Naive thymus-derived CD4-positive, alpha-beta T cell (primary cell): ENCODE measurements at regions not wholly inside any gene's neighbourhood (a gene's known extent, or its start where the extent isn't known, plus 50 kb on each side); places are given as distances from the start of the nearest gene placed in this dataset.

ENCODE experiments used
- ATAC-seq: fragments of 150-1000 bp; cut with Tn5 transposase; 2 replicates; pipeline ENCODE4 v1.10.0; 2021; ENCODE audit warnings: mild to moderate bottlenecking, moderate library complexity
- CTCF ChIA-PET: fragments of 350-600 bp; sonication (Branson Sonifier 250); formaldehyde crosslinking; loops from one replicate; lab custom pipeline; 2021; ENCODE audit warnings: antibody characterized with exemption; lab: Charles Lee
- POLR2A ChIA-PET: fragments of 350-600 bp; sonication (Branson Sonifier 250); formaldehyde crosslinking; loops from one replicate; lab custom pipeline; 2021; ENCODE audit warnings: antibody characterized with exemption, inconsistent platforms; lab: Charles Lee
- DNase-seq, 9 donors: peaks; one replicate each; pipeline versions ENCODE4 v3.0.0 to v3.0.0-alpha.2; 2020 to 2022; ENCODE audit warnings: mixed read lengths in 1 of 9
- H3K27ac ChIP-seq: one replicate; pipeline ENCODE4 v1.7.0; 2013; ENCODE audit warnings: mild to moderate bottlenecking, low read depth, low read length, moderate library complexity
- H3K27me3 ChIP-seq, 2 donors: one replicate each; pipeline ENCODE4 v1.7.0; 2013; ENCODE audit warnings: low read length in 2 of 2, mild to moderate bottlenecking in 2 of 2, moderate library complexity in 2 of 2; ENCODE audit not compliant: control insufficient read depth in 2 of 2, insufficient read depth in 2 of 2
- H3K36me3 ChIP-seq, 3 experiments: 1 replicate in 2 of 3; 2 replicates in 1 of 3; pipeline ENCODE4 v1.7.0; 2013; ENCODE audit warnings: low read length in 3 of 3, mild to moderate bottlenecking in 3 of 3, moderate library complexity in 1 of 3; ENCODE audit not compliant: insufficient read depth in 3 of 3, control insufficient read depth in 2 of 3
- H3K4me1 ChIP-seq, 2 donors: one replicate each; pipeline ENCODE4 v1.7.0; 2013; ENCODE audit warnings: low read length in 2 of 2, mild to moderate bottlenecking in 2 of 2, moderate library complexity in 1 of 2; ENCODE audit not compliant: control insufficient read depth in 2 of 2, insufficient read depth in 2 of 2
- H3K4me3 ChIP-seq: 2 replicates; pipeline ENCODE4 v1.7.0; 2013; ENCODE audit warnings: mild to moderate bottlenecking, low read length
- H3K9me3 ChIP-seq, 3 experiments: 1 replicate in 2 of 3; 2 replicates in 1 of 3; pipeline ENCODE4 v1.7.0; 2013; ENCODE audit warnings: low read length in 3 of 3; ENCODE audit not compliant: control insufficient read depth in 2 of 3
- H3K27ac Mint-ChIP-seq, 9 donors: one replicate each; pipeline ENCODE4 v1.8.0; 2020 to 2022; ENCODE audit warnings: mixed read lengths in 9 of 9, mild to moderate bottlenecking in 8 of 9, moderate library complexity in 5 of 9, inconsistent platforms in 2 of 9
- H3K27me3 Mint-ChIP-seq, 5 donors: one replicate each; pipeline ENCODE4 v1.8.0; 2021 to 2022; ENCODE audit warnings: mixed read lengths in 5 of 5, mild to moderate bottlenecking in 1 of 5
- H3K36me3 Mint-ChIP-seq, 5 donors: one replicate each; pipeline ENCODE4 v1.8.0; 2020 to 2022; ENCODE audit warnings: mixed read lengths in 5 of 5, mild to moderate bottlenecking in 3 of 5, inconsistent platforms in 1 of 5
- H3K4me1 Mint-ChIP-seq, 7 donors: one replicate each; pipeline ENCODE4 v1.8.0; 2020 to 2022; ENCODE audit warnings: mixed read lengths in 7 of 7, mild to moderate bottlenecking in 3 of 7, inconsistent platforms in 1 of 7
- H3K4me3 Mint-ChIP-seq, 10 donors: one replicate each; pipeline ENCODE4 v1.8.0; 2020 to 2022; ENCODE audit warnings: mild to moderate bottlenecking in 10 of 10, mixed read lengths in 10 of 10, moderate library complexity in 6 of 10, inconsistent platforms in 2 of 10
- H3K9me3 Mint-ChIP-seq, 11 donors: one replicate each; pipeline ENCODE4 v1.8.0; 2020 to 2022; ENCODE audit warnings: mixed read lengths in 11 of 11, mild to moderate bottlenecking in 4 of 11, inconsistent platforms in 1 of 11, moderate library complexity in 1 of 11
- intact Hi-C, 2 donors: fragments of 100-400 bp; cut with micrococcal nuclease; formaldehyde crosslinking; loops; one replicate each; pipeline ENCODE4 v1.15.1; 2023

DNA sequence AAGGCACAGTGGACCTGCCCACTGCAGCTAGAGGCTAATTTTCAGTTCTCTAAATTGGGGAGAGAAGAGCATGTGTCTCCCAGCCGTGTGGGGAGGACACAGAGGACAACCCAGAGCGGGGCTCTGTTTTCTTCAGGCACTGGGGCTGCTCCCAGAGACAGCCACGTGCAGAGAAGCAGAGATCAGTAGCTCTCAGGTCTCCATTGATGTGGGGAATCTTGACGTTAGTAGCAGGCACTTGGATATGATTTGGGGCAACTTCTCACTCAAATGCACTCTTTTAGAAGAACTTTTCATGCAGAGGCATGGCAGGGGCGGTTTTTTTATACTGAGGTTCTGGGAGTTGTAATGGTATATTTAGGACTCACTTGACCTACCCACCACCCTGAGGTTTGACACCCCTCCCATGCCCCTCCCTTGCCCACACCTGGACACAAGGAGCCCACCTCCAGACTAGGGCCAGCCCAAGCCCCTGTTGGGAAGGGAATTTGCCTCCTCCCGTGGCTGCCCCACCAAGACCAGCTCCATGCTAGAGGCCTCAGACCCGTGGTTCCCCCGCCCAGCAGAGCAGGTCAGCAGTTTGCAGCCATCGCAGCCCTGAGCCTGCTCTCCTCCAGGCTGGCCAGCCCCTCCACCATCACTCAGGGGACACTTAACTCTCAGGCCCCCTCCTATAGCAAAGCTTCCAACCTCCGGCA is 94.2 kb upstream of the RTL6 start:
- Histone ChIP-seq H3K4me1 (peaks cover 0 to 3% of the 10 kb centered on the region in 2 donors), H3K4me3 (no peak overlapping the region), H3K9me3 (no peaks in the 10 kb centered on the region), H3K27ac (no peak overlapping the region), H3K36me3 (no peaks in the 10 kb centered on the region), H3K27me3 (no peaks in the 10 kb centered on the region)
- no peaks in the 10 kb centered on the region for H3K36me3 Mint-ChIP-seq
- CTCF ChIA-PET, result no interaction called here
- intact Hi-C loops, result no loop called here
- peaks cover 16 to 41% (median 22%) of the 10 kb centered on the region in 5 donors for H3K27me3 Mint-ChIP-seq
- ATAC-seq (no peak), DNase-seq (no peak)
- H3K9me3 Mint-ChIP-seq, result peaks cover 0 to 6% (median 0%) of the 10 kb centered on the region in 11 donors
- H3K4me3 Mint-ChIP-seq, result no peak overlapping the region
- H3K27ac Mint-ChIP-seq, result no peak overlapping the region
- POLR2A ChIA-PET, result no interaction called here
- peaks cover 0 to 8% (median 0%) of the 10 kb centered on the region in 7 donors for H3K4me1 Mint-ChIP-seq

DNA sequence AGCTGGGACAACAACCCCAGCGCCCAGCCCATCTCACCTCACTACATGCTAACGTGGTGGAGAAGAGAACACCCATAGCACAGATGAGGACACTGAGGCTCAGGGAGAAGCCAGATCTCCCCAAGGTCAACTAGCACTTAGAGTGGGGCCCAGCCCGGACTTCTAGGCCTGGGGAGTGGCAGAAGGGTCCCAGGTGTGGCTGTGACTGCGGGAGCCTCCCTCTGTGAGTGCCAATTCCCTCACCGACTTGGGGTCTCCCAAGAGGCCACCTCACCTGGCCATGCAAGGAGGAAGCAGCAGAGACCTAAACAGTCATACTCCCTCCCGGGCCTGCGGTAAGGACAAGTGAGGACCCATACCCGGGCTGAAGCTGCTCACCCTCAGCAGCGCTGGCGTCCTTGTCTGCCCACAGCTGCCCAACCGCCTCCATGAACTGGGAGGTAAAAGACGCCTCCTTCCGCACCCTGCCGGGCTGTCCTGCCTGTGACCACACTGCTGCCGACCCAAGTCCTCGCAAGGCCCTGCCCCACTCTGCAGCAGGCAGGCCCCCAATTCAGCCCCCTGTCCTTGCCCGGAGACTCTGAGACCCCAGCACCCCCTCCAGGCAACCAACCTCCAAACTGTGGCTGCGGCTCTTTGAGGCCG is 93.2 kb upstream of the RTL6 start:
- Histone ChIP-seq H3K4me1 (peaks cover 0 to 3% of the 10 kb centered on the region in 2 donors), H3K27ac (no peak overlapping the region), H3K4me3 (no peak overlapping the region), H3K9me3 (no peaks in the 10 kb centered on the region), H3K36me3 (no peaks in the 10 kb centered on the region), H3K27me3 (no peaks in the 10 kb centered on the region)
- DNase-seq (no peak), ATAC-seq (no peak)
- Mint-ChIP-seq H3K9me3 (peaks cover 0 to 6% (median 0%) of the 10 kb centered on the region in 11 donors), H3K36me3 (no peaks in the 10 kb centered on the region), H3K27me3 (peaks cover 24 to 44% (median 30%) of the 10 kb centered on the region in 5 donors), H3K27ac (no peak overlapping the region), H3K4me3 (no peak overlapping the region), H3K4me1 (peaks cover 0 to 10% (median 3%) of the 10 kb centered on the region in 7 donors)
- CTCF ChIA-PET, result no interaction called here
- intact Hi-C loops, result no loop called here
- POLR2A ChIA-PET, result no interaction called here

DNA sequence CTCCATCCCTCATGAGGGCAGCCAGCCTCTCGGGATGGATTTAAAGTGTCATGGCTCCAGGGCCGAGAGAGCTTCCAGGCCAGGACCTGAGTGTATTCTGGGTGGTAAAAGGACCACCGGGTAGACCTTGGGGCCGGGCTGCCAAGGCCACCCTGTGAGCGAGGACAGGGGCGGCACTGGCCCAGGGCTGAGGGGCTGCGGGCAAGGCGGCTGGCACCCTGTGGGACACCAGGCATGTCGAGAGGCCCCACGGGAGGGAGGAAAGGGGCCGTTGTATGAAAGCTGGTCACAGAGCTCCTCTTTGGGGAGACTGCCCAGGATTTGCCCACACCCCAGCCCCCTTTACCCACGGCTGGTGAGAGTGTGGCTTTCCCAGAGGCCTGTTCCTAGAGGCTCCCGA is 92.3 kb upstream of the RTL6 start:
- H3K9me3 Mint-ChIP-seq, result peaks cover 0 to 6% (median 0%) of the 10 kb centered on the region in 11 donors
- POLR2A ChIA-PET, result no interaction called here

DNA sequence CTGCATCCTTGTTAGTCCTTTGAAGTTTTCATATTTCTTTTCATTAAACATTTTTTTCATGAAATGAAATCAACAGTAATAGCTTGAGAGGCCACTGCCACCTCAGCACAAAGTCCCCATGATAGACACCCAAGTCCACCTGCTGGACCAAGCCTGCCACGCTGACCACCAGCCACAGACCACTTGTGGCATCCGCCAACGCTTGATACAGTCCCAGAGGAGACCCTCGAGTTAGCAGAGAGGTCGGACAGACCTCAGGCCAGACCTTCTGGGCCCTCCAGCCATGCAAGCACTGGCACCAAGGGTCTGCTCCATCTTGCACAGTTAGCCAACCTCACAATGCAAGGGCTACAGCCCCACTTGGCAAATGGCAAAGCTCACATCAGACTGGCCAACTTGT is 91.8 kb upstream of the RTL6 start:
- Histone ChIP-seq H3K4me3 (no peak overlapping the region), H3K27me3 (no peaks in the 10 kb centered on the region), H3K9me3 (no peaks in the 10 kb centered on the region), H3K4me1 (no peaks in the 10 kb centered on the region), H3K36me3 (no peaks in the 10 kb centered on the region), H3K27ac (no peak overlapping the region)
- DNase-seq, result no peak
- ChIA-PET CTCF (no interaction called here), POLR2A (no interaction called here)
- Mint-ChIP-seq H3K9me3 (peaks cover 0 to 3% (median 0%) of the 10 kb centered on the region in 11 donors), H3K27me3 (peaks cover 20 to 40% (median 32%) of the 10 kb centered on the region in 5 donors), H3K4me1 (peaks cover 0 to 8% (median 3%) of the 10 kb centered on the region in 7 donors), H3K27ac (no peak overlapping the region), H3K36me3 (no peaks in the 10 kb centered on the region), H3K4me3 (no peak overlapping the region)
- ATAC-seq, result no peak
- intact Hi-C loops, result no loop called here

More for the DNA sequence above, 92.3 kb upstream of the RTL6 start:
- Histone ChIP-seq H3K9me3 (no peaks in the 10 kb centered on the region), H3K36me3 (no peaks in the 10 kb centered on the region), H3K4me3 (no peak overlapping the region), H3K4me1 (no peaks in the 10 kb centered on the region), H3K27ac (no peak overlapping the region), H3K27me3 (no peaks in the 10 kb centered on the region)
- intact Hi-C loops, result no loop called here
- CTCF ChIA-PET, result no interaction called here
- Mint-ChIP-seq H3K36me3 (no peaks in the 10 kb centered on the region), H3K27me3 (peaks cover 23 to 42% (median 36%) of the 10 kb centered on the region in 5 donors), H3K4me1 (peaks cover 0 to 10% (median 3%) of the 10 kb centered on the region in 7 donors), H3K27ac (no peak overlapping the region), H3K4me3 (no peak overlapping the region)
- DNase-seq (no peak), ATAC-seq (no peak)

DNA sequence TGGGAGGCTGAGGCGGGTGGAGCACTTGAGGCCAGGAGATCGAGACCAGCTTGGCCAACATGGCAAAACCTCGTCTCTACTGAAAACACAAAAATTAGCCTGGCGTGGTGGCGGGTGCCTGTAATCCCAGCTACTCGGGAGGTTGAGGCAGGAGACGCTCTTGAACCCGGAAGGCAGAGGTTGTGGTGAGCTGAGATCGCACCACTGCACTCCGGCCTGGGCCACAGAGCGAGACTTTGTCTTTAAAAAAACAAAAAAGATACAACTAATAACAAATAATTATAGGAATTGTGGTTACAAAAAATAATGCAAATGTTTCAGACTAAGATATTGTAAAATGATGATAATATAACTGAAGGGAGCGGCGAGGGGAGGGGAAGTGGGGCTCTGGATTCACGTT is 90.3 kb upstream of the RTL6 start:
- Histone ChIP-seq H3K4me1 (no peaks in the 10 kb centered on the region), H3K9me3 (no peaks in the 10 kb centered on the region), H3K27me3 (no peaks in the 10 kb centered on the region), H3K36me3 (no peaks in the 10 kb centered on the region), H3K27ac (no peak overlapping the region), H3K4me3 (no peak overlapping the region)
- intact Hi-C loops, result no loop called here
- Mint-ChIP-seq H3K36me3 (no peaks in the 10 kb centered on the region), H3K27me3 (peaks cover 12 to 41% (median 30%) of the 10 kb centered on the region in 5 donors), H3K4me1 (peaks cover 0 to 5% (median 0%) of the 10 kb centered on the region in 7 donors), H3K9me3 (peaks cover 0 to 3% (median 0%) of the 10 kb centered on the region in 11 donors), H3K4me3 (no peak overlapping the region), H3K27ac (no peak overlapping the region)
- ChIA-PET POLR2A (no interaction called here), CTCF (no interaction called here)
- no peak for ATAC-seq
- DNase-seq, result no peak

DNA sequence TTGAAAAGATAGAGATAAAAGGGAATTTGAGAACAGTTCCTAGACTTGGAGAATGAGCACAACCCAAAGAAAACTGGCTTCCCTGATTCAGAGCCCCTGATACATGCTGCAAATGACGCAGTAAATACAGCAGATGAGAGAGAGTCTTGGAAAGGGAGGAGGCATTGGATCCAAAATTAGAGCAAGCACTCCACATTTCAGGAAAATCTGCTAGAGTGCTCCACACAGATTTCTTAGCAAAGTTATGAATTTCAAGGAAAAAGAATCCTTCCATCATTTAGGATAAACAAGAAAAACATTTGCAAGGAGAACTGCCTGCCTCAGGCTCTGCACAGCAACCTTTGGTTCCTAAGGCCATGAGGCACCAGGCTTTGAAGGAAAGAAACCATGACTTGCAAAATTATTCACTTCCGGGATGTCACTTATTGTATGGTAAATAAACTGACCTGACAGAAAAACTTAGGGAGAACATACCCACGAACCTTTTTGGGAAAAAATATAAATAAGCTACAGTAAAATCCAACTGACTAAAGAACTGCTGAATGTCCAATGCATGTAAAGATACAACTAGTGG is 89.8 kb upstream of the RTL6 start:
- Mint-ChIP-seq H3K4me1 (peaks cover 0 to 5% (median 0%) of the 10 kb centered on the region in 7 donors), H3K4me3 (no peak overlapping the region), H3K36me3 (no peaks in the 10 kb centered on the region), H3K9me3 (peaks cover 0 to 3% (median 0%) of the 10 kb centered on the region in 11 donors), H3K27me3 (peaks cover 14 to 41% (median 30%) of the 10 kb centered on the region in 5 donors), H3K27ac (no peak overlapping the region)
- H3K9me3 ChIP-seq, result no peaks in the 10 kb centered on the region
- H3K4me3 ChIP-seq, result no peak overlapping the region
- POLR2A ChIA-PET, result no interaction called here
- CTCF ChIA-PET, result no interaction called here
- no peaks in the 10 kb centered on the region for H3K4me1 ChIP-seq
- intact Hi-C loops, result no loop called here
- H3K27me3 ChIP-seq, result no peaks in the 10 kb centered on the region
- ATAC-seq, result no peak
- DNase-seq, result no peak
- H3K27ac ChIP-seq, result no peak overlapping the region
- H3K36me3 ChIP-seq, result no peaks in the 10 kb centered on the region
